ENCODE measurements at regions not wholly inside any gene's neighbourhood (a gene's known extent, or its start where the extent isn't known, plus 50 kb on each side); places are given as distances from the start of the nearest gene placed in this dataset.

DNA sequence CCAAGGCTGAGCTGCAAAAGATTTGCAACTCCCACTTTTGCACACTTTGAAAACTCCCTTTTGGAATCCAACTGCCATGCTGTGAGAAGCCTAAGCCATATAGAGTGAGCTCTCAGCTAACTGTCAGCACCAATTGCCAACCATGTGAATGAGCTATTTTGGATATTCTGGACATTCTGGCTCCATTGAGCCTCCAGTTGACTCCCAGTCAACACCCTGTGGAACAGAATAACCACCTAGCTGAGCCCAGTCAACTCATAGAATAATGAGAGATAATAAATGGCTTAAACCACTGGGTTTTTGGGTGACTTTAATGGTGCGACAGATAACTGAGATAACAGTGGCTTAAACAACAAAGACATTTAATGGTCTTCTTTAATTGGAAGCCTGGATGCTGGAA is 210.1 kb downstream of the SUDS3 start:
- TF ChIP-seq, protein P1, sequence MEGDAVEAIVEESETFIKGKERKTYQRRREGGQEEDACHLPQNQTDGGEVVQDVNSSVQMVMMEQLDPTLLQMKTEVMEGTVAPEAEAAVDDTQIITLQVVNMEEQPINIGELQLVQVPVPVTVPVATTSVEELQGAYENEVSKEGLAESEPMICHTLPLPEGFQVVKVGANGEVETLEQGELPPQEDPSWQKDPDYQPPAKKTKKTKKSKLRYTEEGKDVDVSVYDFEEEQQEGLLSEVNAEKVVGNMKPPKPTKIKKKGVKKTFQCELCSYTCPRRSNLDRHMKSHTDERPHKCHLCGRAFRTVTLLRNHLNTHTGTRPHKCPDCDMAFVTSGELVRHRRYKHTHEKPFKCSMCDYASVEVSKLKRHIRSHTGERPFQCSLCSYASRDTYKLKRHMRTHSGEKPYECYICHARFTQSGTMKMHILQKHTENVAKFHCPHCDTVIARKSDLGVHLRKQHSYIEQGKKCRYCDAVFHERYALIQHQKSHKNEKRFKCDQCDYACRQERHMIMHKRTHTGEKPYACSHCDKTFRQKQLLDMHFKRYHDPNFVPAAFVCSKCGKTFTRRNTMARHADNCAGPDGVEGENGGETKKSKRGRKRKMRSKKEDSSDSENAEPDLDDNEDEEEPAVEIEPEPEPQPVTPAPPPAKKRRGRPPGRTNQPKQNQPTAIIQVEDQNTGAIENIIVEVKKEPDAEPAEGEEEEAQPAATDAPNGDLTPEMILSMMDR (IDR thresholded peaks at IDR 0.05): no peak
- no peak for TF ChIP-seq EZH2 (IDR thresholded peaks at IDR 0.05; ENCODE audit: borderline replicate concordance, insufficient read depth, low read depth, low read length, poor library complexity, severe bottlenecking)
